ENCODE measurements at regions not wholly inside any gene's neighbourhood (a gene's known extent, or its start where the extent isn't known, plus 50 kb on each side); places are given as distances from the start of the nearest gene placed in this dataset.

DNA sequence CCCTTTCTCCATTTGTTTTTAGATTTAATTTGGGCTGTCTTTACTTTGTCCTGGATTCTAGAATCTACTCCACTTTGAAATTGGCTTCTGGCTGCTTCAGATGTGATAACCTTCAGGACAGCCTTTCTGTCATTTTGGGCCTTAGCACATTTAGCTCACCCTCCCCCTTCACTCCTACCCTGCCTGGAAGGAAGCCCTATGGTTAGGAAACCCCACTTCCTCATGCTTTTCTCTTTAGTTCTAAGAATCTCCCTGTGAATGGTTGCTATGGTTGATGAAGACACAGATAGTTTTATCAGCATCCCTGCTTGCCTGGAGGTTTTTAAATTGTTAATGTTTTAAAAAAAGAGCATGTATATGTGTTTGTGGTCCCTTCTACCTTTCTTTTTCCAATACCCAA lies 100.7 kb upstream of the PTPN13 start:
- no peak for TF ChIP-seq GATA2 (IDR thresholded peaks at IDR 0.05; ENCODE audit: low read depth, low read length)
- no peak for TF ChIP-seq GATA3 (IDR thresholded peaks at IDR 0.05; ENCODE audit: low read depth, low read length)

Data from SH-SY5Y (cell line).